HuH-7 (cell line): ENCODE measurements at regions not wholly inside any gene's neighbourhood (a gene's known extent, or its start where the extent isn't known, plus 50 kb on each side); places are given as distances from the start of the nearest gene placed in this dataset.
"Not testable (repeated sequence)": the region's sequence is repeated elsewhere in the genome, so short reads cannot be mapped to it uniquely, and the experiment has no call there.

Experiments
- DNase-seq: peaks from one replicate; pipeline ENCODE4 v3.0.0; 2011; ENCODE audit warnings: low spot score

DNA sequence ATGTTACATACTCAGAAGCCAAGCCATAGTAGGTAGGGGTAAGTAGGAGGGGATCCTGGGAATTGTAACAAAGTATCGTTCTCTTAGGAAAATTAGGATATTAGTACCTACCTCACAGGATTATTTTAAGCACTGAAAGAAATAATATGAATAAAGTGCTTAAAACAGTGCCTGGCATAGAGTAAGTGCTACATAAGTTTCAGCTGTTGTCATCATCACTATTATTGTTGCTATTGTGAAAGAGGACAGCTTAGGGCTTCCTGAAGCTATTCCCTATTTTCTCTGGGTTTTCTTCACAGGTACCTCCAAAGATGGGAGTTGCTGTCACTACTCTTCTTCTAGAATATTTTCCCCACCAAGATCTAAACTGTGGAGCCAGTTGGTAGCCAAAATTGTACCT, 443.7 kb upstream of the FGF16 start:
- no peak for DNase-seq

DNA sequence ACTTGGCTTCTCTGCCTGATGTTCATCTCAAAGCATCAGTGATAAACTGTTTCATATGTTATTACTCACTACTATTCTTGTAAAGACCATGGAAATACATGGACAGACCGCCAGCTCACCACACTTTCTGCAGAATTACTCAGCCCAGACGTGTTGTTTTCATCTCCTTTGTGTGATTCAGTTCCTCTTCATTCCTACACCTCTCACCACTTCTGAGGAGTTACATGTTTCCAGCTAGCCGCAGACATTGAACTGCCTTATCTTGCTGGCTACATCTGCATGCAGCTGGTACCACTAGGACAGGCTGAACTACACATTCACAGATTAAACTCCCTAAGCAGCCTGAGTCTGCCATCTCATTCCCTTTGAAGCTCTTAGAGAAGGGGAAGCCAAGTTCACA, 443.2 kb upstream of the FGF16 start:
- no peak for DNase-seq

DNA sequence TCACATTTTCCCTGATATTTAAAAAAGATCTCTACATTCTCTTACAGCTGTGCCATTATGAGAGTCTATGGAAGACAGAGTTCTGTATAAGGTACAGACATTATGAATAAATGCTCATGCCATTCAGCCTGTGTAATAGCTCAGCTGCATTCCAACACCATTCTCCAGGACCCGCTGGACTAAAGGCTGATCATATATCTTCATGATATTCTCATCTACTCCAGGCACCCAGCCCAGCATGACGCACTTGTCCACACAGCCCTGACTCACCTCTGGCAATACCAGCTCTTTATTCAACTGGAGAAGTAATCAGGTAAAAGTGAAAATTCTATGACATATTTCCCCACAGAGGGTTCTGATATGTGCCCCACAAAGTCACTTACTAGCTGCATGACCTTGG, 437.5 kb upstream of the FGF16 start:
- no peak for DNase-seq

DNA sequence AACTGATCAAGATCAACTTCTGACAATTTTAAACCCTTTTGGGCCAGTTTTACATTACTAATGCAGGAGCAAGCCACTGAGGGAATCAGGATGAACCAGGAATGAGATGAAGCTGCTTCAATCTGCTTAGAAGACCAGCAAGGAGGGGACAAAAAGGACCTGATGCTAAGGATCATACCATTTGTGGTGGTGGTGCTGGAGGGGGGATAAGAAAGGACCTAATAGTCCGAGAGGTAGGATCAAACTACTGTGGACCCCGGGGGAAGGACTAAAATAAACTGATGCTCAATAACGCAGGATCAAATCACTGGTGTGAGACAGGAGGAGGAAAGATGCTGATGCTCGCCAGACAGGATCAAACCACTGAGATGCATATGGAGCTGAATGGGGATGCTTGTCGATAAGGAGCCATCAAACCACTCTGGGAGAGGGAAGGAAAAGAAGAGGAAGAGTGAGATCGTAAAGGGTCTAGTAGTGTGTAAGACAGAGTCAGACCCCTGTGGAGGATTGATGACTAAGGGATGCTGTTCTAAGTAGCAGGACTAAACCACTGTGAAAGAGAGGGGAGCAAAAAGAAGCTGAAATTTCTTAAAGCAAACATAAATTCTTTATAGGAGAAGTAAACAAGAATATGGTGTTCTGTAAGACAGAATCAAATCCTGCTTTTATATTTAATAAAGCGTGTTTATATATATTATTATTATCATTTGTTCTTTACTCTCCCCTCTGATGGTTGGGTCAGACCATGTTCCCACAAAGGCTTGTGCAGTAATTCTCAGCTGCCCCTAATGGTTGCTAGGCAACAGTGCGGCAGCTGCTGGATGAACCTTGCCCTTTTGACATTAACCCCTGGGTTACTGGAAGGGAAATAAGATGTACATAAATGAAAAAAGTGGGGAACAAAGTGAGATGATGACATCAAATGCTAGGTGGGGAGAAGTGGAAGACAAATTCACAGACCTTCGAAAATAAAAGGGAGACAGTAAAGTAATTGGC, 432.5 kb upstream of the FGF16 start:
- DNase-seq = no peak

DNA sequence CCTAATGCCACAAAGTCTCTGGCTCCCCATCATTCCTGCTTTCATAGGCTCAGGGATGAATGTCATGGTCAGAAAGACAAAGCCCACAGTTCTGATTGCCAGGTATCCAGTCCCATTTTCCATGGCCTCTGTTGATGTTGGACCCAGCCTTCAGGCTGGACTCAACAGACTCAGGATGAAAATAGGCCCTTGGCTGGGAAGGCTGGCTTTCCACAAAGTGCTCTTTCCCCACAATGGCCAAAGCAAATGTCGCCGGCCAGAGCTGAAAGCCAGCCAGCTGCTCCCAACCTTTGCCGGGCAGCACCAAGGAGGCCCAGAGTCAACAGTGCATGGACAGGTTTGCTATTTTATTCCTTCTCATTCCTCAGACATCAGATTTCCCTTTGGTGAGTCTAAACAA, 430.1 kb upstream of the FGF16 start:
- DNase-seq = no peak

DNA sequence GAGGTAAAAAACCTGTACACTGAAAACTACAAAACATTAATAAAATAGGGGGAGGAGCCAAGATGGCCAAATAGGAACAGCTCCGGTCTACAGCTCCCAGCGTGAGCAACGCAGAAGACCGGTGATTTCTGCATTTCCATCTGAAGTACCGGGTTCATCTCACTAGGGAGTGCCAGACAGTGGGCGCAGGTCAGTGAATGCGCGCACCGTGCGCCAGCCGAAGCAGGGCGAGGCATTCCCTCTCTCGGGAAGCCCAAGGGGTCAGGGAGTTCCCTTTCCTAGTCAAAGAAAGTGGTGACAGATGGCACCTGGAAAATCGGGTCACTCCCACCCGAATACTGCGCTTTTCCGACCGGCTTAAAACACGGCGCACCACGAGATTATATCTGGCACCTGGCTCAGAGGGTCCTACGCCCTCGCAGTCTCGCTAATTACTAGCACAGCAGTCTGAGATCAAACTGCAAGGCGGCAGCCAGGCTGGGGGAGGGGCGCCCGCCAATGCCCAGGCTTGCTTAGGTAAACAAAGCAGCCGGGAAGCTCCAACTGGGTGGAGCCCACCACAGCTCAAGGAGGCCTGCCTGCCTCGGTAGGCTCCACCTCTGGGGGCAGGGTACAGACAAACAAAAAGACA, 400.9 kb upstream of the FGF16 start:
- not testable (repeated sequence) for DNase-seq

DNA sequence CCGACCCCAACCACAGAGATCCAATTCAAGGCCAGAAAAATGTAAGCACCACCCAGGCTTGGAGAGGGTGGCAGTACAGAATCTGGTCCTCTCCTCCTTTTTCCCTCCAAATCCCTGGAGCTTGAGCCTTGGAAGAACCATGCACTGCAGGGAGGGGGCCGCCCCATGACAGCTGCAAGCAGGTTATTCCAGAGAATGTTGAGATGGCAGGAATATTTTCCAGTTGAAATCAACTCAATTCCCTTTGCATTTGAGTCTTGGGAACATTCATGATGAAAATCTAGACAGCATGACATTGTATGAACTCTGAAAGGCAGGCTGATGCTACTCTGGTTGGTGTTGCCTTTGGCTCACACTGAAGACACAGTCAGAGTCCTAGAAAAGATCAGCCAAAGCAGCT, 386.6 kb upstream of the FGF16 start:
- DNase-seq = no peak

DNA sequence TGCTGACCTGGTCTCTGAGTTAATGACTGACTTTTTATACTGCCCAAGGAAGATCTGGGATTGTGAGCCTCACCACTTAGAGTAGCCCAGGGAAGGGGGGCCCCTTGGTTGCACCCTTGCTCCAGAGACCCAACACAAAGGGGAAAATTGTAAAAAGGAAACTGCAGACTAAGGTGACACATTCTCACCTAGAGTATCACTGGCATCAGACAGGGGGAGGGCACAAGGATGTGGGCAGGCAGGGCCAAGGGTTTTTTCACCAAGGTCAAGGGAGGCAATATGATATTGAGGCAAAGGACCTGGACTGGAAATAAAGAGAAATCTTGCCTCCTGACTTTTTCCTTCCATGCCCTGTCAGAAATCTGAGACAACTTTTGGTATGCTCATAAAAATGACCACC, 386.2 kb upstream of the FGF16 start:
- no peak for DNase-seq

DNA sequence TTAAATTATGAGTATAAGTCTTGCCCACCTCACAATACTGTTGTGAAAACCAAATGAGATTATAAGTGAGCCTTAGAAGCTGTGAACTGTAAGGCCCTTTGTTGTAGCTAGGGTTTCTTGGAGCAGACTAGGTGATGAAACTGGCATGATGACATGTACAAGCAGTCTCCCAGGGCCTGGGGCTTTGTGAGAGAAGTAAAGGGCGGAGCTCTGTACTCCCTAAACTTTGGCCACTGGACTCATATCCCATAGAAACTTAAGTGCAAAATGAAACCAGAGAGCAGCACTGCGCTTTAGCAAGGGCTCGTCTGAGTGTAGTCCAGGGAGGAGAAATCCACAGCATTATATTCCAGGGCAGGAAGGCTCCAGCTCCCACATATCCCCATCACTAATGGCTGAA, 385.6 kb upstream of the FGF16 start:
- DNase-seq = no peak

DNA sequence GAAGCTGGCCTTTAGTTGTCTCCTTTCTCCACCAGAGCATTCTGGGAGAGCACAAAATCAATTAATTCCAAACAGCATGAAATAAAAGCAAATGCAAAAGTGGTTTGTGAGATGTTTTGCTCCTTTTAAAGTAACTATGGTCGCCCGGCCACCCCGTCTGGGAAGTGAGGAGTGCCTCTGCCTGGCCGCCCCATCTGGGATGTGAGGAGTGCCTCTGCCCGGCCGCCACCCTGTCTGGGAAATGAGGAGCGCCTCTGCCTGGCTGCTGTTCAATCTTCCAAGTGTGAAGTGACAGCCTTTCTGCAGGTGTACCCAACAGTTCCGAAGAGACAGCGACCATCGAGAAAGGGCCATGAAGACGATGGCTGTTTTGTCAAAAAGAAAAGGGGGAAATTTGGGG, 381.3 kb upstream of the FGF16 start:
- no peak for DNase-seq

DNA sequence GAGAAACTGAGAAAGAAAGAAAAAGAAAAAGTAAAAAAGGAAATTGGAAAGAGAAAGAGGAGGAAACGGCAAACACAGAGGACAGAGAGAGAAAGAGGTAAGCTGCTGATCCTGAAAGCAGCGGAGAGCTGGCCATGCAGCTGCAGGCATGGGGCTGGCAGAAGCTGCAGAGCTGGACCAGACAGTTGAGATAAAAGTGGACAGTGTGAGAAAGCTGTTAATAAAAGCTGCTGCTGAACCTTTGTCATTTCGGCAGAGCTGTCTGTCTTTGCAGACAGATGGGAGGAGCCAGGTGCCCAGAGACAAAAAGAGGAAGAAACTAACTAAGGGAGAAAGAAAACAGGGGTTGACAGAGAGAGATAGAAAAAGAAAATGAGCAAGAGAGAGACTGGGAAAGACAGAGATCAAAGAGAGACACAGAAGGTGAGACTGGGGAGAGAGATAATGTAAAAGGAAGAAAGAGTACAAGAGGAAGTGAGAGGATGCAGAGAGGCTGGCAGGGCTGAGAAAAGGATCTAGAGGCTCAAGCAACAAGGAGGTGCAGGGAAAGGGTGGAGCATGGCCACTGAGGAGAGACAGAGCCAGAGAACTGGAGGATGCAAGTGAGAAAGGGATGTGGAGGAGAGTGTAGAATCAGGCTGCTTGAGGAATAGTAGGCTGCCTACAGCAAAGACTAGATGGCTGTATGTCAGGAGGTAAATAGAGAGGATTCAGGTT, 376.8 kb upstream of the FGF16 start:
- DNase-seq = no peak

DNA sequence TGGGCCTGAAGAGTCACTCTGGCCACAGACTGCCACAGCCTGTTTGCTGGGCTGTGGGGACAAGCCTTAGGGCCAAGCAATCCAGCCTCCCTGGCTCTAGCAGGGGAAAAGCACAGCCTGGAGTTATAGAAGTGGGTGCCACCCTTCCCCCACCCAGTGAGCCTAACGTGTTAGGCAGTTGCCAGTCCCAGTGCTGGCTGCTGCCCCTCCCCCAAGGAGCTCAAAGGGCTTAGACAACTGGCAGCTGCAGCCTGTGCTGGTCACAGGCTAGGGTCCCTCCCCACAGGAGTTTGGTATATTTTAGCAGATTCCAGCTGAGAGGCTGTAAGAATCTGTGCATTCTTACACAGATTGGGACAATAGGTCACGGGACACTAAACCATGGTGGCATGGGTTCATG, 370.3 kb upstream of the FGF16 start:
- DNase-seq = no peak

DNA sequence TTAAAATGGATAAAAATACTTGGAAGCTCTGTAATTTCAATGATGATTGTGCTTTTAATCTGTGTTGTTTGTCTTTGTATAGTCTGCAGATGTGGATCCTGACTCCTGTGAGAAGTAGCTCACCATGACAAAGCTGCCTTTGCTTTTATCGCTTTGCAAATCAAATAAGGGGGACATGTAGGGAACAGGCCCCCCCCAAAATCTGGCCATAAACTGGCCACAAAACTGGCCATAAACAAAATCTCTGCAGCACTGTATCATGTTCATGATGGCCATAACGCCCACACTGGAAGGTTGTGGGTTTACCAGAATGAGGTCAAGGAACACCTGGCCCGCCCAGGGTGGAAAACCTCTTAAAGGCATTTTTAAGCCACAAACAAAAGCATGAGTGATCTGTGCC, 366.0 kb upstream of the FGF16 start:
- DNase-seq = not testable (repeated sequence)

DNA sequence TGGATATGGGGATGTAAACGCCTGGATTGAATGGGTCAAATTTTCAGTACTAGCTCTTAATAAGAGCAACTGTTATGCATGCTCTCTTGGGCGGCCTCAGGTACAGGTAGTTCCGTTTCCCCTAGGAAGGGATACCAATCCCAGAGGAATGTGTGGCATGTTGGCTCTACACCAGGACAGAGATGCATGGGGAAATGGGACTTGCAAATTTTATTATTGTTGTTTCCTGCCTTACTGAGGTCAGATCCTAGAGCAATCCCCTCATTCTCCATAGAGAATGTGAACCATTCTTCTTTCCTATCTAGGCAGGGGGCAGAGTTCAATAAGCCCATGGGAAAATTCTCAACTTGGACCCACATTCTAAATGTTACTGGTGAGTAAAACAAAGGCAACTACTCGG, 361.8 kb upstream of the FGF16 start:
- DNase-seq = no peak

DNA sequence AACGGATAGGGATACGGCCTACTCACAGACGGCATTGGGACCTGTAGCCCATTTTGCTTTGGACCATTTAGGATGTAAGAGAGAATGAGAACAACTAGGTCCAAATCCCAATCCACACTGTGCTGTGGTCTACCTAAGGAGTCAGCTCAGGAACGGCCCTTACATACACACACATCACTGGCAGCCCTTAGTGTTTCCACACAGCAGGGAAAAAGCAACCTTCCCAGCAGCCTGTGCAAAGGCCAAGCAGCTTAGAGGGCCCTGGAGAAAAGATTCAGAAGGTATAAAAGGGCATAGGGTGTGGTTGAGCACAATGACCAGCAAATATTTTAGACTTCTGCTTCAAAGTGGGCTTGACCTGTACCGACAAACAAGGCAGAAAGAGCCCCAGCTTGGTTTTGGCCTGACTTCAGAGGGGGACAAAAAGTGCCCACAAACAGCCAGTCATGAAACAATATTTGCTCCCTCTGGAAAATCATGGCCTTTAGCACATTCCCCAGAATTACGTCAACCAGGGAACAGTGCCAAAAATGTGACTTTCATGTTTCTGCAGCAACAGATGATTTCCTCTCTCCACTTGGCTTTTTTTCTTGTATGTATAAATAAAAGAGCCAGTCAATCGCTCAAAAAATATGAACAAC, 359.5 kb upstream of the FGF16 start:
- no peak for DNase-seq

DNA sequence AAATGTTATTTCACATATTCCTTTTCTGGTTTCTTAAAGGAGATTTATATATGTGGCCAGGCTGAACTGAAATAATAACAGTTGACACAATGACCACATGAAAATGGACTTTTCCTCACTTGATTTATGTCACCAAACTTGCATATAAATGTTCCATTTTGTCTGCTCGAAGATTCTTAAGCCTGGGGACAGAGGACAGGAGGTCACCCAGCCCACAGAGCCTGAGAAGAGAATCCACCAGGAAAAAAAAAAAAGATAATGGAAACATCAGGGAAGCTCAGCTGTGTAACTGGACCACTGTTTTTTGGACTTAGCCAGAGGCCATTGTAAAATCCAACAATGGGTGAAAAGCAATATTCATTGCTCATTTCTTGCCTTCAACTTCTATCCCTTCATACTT, 359.0 kb upstream of the FGF16 start:
- no peak for DNase-seq

DNA sequence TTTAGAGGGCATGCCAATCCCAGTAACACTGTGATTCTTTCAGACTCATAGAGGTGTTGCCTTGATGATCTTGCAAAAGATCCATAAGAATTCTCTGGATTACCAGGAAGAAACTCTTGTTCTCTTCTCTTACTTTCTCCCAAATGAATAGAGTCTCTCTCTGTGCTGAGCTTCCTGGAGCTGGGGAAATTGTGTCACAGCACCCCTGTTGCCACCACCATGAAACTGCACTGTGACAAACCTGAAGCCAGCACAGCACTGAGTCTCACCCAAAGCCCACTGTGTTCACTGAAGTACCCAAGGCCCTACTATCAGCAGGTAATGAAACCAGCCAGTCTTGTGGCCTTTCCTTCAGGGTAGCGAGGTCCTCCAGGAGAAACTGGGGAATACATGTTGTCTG, 332.7 kb upstream of the FGF16 start:
- no peak for DNase-seq

DNA sequence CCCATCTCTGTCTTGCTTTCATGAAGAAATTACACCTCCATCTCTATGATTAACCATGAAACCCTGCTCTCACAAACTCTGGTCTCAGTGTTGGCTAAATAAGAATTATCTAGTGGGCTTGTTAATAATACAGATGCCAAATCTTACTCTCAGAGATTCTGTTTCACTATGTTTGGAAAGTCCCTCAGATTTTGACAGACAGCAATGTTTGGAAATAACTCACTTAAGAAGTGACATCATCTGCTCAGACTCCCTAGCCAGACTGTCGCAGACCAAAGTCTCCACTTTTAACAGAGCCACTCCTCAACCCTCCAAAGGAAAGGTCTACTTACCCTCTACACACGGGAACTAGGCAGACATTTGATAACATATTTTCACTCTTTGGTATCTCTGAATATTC, 328.5 kb upstream of the FGF16 start:
- DNase-seq = no peak

DNA sequence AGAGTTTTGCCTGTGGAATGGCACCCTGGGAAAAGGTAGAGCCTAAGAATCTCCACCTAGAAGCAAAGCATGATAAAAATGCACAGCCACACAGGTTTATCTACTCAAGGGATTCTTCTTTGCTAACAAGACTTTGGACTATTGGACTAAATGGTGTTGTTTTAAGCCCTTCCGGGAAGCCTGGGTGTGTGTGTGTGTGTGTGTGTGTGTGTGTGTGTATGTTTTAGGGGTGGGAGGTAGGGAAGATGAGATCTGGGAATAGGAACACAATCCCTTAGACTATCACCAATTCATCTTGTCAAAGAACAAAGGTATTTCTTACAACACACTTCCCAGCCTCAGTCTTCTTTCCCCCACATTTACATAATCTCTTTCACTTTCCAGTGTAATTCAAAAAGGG, 327.5 kb upstream of the FGF16 start:
- DNase-seq = no peak

DNA sequence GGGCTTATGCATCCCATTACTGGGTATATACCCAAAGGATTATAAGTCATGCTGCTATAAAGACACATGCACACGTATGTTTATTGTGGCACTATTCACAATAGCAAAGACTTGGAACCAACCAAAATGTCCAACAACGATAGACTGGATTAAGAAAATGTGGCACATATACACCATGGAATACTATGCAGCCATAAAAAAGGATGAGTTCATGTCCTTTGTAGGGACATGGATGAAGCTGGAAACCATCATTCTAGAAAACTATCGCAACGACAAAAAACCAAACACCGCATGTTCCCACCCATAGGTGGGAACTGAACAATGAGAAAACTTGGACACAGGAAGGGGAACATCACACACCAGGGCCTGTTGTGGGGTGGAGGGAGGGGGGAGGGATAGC, 323.3 kb upstream of the FGF16 start:
- not testable (repeated sequence) for DNase-seq

DNA sequence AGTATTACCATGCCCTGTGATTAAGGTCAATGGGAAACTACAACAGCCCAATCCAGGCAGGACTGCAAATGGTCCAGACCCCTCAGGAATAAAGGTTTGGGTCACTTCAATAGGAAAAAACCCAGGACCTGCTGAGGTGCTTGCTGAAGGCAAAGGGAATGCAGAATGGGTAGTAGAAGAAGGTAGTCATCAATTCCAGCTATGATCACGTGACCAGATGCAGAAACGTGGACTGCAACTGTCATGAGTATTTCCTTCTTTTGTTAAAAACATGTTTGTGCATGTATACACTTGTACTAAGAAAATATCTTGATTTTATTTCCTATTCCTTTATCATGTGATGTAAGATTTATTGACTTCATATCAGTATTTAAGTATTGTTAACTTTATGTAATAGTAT, 319.6 kb upstream of the FGF16 start:
- DNase-seq = not testable (repeated sequence)

DNA sequence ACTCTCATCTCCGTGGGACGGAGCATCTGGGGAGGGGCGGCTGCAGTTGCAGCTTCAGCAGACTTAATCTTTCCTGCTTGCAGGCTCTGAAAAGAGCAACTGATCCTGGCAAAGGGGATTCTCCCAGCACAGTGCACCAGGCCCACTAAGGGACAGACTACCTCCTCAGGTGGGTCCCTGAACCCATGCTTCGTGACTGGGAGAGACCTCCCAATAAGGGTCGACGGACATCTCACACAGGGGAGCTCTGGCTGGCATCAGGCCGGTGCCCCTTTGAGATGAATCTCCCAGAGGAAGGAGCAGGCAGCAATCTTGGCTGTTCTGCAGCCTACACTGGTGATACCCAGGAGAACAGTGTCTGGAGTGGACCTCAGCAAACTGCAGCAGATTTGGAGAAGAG, 303.3 kb upstream of the FGF16 start:
- no peak for DNase-seq
